ENCODE measurements at regions not wholly inside any gene's neighbourhood (a gene's known extent, or its start where the extent isn't known, plus 50 kb on each side); places are given as distances from the start of the nearest gene placed in this dataset.

- no peak for DNase-seq (ENCODE audit: low read depth)
These were observed 146.4 kb downstream of the PHETA1 start for GRCh38 chr12:111222523-111222922.

GRCh38 chr12:111222027-111222414 lies 146.9 kb downstream of the PHETA1 start:
- no peak for DNase-seq (ENCODE audit: low read depth)

- DNase-seq (ENCODE audit: low read depth): no peak
These were observed 147.6 kb downstream of the PHETA1 start for GRCh38 chr12:111221062-111222026.

- no peak for DNase-seq (ENCODE audit: low read depth)
These were observed 148.5 kb downstream of the PHETA1 start for GRCh38 chr12:111220363-111220762.

GRCh38 chr12:111219440-111219839 lies 149.5 kb downstream of the PHETA1 start:
- DNase-seq (ENCODE audit: low read depth): no peak

- no peak for DNase-seq (ENCODE audit: low read depth)
These were observed 150.4 kb downstream of the PHETA1 start for GRCh38 chr12:111218499-111218898.

- no peak for DNase-seq (ENCODE audit: low read depth)
These were observed 152.3 kb downstream of the PHETA1 start for GRCh38 chr12:111216387-111217159.

- no peak for DNase-seq (ENCODE audit: low read depth)
These were observed 153.0 kb downstream of the PHETA1 start for GRCh38 chr12:111215881-111216280.

GRCh38 chr12:111214401-111214800 lies 154.5 kb downstream of the PHETA1 start:
- DNase-seq (ENCODE audit: low read depth): no peak

- no peak for DNase-seq (ENCODE audit: low read depth)
These were observed 155.3 kb downstream of the PHETA1 start for GRCh38 chr12:111213561-111213960.

- DNase-seq (ENCODE audit: low read depth): no peak
These were observed 156.0 kb downstream of the PHETA1 start for GRCh38 chr12:111212814-111213456.

GRCh38 chr12:111211910-111212757 lies 156.8 kb downstream of the PHETA1 start:
- peak; percentile 8 for DNase-seq (ENCODE audit: low read depth)

GRCh38 chr12:111209811-111210210 lies 159.1 kb downstream of the PHETA1 start:
- no peak for DNase-seq (ENCODE audit: low read depth)

- DNase-seq (ENCODE audit: low read depth): no peak
These were observed 161.1 kb downstream of the PHETA1 start for GRCh38 chr12:111207761-111208160.

- no peak for DNase-seq (ENCODE audit: low read depth)
These were observed 164.1 kb downstream of the PHETA1 start for GRCh38 chr12:111204788-111205241.

- DNase-seq (ENCODE audit: low read depth): no peak
These were observed 164.9 kb downstream of the PHETA1 start for GRCh38 chr12:111203969-111204368.

- no peak for DNase-seq (ENCODE audit: low read depth)
These were observed 165.4 kb downstream of the PHETA1 start for GRCh38 chr12:111203446-111203845.

- no peak for DNase-seq (ENCODE audit: low read depth)
These were observed 166.5 kb downstream of the PHETA1 start for GRCh38 chr12:111202237-111202915.

- DNase-seq (ENCODE audit: low read depth): no peak
These were observed 167.2 kb downstream of the PHETA1 start for GRCh38 chr12:111201495-111202236.
